ENCODE measurements at regions not wholly inside any gene's neighbourhood (a gene's known extent, or its start where the extent isn't known, plus 50 kb on each side); places are given as distances from the start of the nearest gene placed in this dataset.

DNA sequence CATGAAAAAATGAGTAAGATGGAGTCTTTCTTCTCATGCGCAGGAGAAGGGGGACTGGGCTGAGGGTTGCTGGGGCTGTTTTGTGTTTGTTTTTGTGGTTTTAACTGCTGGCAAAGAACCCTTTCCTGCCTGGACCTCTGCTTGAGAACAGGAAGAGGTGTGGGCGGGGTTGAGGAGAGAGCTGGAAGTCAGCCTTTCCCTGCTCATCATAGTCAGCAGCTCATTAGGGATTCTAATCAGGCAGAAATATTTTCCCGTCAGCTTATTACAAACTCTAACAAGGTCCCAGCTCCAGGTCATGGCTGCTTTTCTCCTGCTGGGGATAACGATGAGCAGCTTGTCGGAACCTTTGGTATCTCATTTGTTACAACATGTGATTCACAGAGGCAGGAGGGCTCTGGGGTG is 185.0 kb upstream of the NRXN3 start:
- no peak overlapping the region for H3K4me3 ChIP-seq
- H3K36me3 ChIP-seq (replicated peaks in 1 of 2) = no peaks in the 10 kb centered on the region
- H3K9me3 ChIP-seq (replicated peaks in 1 of 3) = no peaks in the 10 kb centered on the region
- intact Hi-C loops (cut with DNase I) = no loop called here
- TF ChIP-seq POLR2A (IDR thresholded peaks at IDR 0.05) = no peak
- TF ChIP-seq, protein P1, sequence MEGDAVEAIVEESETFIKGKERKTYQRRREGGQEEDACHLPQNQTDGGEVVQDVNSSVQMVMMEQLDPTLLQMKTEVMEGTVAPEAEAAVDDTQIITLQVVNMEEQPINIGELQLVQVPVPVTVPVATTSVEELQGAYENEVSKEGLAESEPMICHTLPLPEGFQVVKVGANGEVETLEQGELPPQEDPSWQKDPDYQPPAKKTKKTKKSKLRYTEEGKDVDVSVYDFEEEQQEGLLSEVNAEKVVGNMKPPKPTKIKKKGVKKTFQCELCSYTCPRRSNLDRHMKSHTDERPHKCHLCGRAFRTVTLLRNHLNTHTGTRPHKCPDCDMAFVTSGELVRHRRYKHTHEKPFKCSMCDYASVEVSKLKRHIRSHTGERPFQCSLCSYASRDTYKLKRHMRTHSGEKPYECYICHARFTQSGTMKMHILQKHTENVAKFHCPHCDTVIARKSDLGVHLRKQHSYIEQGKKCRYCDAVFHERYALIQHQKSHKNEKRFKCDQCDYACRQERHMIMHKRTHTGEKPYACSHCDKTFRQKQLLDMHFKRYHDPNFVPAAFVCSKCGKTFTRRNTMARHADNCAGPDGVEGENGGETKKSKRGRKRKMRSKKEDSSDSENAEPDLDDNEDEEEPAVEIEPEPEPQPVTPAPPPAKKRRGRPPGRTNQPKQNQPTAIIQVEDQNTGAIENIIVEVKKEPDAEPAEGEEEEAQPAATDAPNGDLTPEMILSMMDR (IDR thresholded peaks at IDR 0.05) = no peak
- no peaks in the 10 kb centered on the region for H3K27me3 ChIP-seq
- H3K4me1 ChIP-seq (replicated peaks in 1 of 2) = no peaks in the 10 kb centered on the region
- 41 to 57% (median 51%) methylated on average over 5 of the region's 5 CpGs for WGBS, 4 donors
- no peak for DNase-seq
- no peak overlapping the region for H3K27ac ChIP-seq

GRCh38 chr14:77986773-77987172 is 183.4 kb upstream of the NRXN3 start:
- Histone ChIP-seq H3K9me3 (replicated peaks in 1 of 3) (no peaks in the 10 kb centered on the region), H3K4me1 (replicated peaks in 1 of 2) (no peaks in the 10 kb centered on the region), H3K4me3 (no peak overlapping the region), H3K36me3 (replicated peaks in 1 of 2) (no peaks in the 10 kb centered on the region), H3K27me3 (no peaks in the 10 kb centered on the region), H3K27ac (no peak overlapping the region)
- intact Hi-C loops (cut with DNase I) = no loop called here
- WGBS, 4 donors = 80 to 93% (median 89%) methylated on average over 1 of the region's 1 CpG
- TF ChIP-seq POLR2A (IDR thresholded peaks at IDR 0.05) = no peak
- TF ChIP-seq, protein P1 (IDR thresholded peaks at IDR 0.05) = no peak
- DNase-seq = no peak

- no peaks in the 10 kb centered on the region for H3K36me3 ChIP-seq (replicated peaks in 1 of 2)
- no peaks in the 10 kb centered on the region for H3K4me1 ChIP-seq (replicated peaks in 1 of 2)
- no peak overlapping the region for H3K27ac ChIP-seq
- TF ChIP-seq, protein P1 (IDR thresholded peaks at IDR 0.05) = no peak
- TF ChIP-seq POLR2A (IDR thresholded peaks at IDR 0.05) = no peak
- WGBS, 4 donors = 63 to 74% (median 70%) methylated on average over 7 of the region's 7 CpGs
- DNase-seq = no peak
- no peaks in the 10 kb centered on the region for H3K27me3 ChIP-seq
- H3K4me3 ChIP-seq = no peak overlapping the region
- no peaks in the 10 kb centered on the region for H3K9me3 ChIP-seq (replicated peaks in 1 of 3)
- intact Hi-C loops (cut with DNase I) = no loop called here
Observed at GRCh38 chr14:77988096-77988870, 181.9 kb upstream of the NRXN3 start.

GRCh38 chr14:77988970-77989369 is 181.2 kb upstream of the NRXN3 start:
- TF ChIP-seq POLR2A (IDR thresholded peaks at IDR 0.05) = no peak
- TF ChIP-seq, protein P1 (IDR thresholded peaks at IDR 0.05) = no peak
- no peak overlapping the region for H3K27ac ChIP-seq
- no peaks in the 10 kb centered on the region for H3K9me3 ChIP-seq (replicated peaks in 1 of 3)
- no peaks in the 10 kb centered on the region for H3K4me1 ChIP-seq (replicated peaks in 1 of 2)
- intact Hi-C loops (cut with DNase I) = no loop called here
- no peak overlapping the region for H3K4me3 ChIP-seq
- H3K27me3 ChIP-seq = no peaks in the 10 kb centered on the region
- peak in 1 of 7 donors; percentile 16 for DNase-seq
- WGBS, 4 donors = 75 to 85% (median 84%) methylated on average over 2 of the region's 2 CpGs
- no peaks in the 10 kb centered on the region for H3K36me3 ChIP-seq (replicated peaks in 1 of 2)

Data from adrenal gland (tissue), 9 donors.